ENCODE measurements at regions not wholly inside any gene's neighbourhood (a gene's known extent, or its start where the extent isn't known, plus 50 kb on each side); places are given as distances from the start of the nearest gene placed in this dataset.
A peak's percentile ranks its signal among the peaks of the same experiment; 100 is the strongest.

DNA sequence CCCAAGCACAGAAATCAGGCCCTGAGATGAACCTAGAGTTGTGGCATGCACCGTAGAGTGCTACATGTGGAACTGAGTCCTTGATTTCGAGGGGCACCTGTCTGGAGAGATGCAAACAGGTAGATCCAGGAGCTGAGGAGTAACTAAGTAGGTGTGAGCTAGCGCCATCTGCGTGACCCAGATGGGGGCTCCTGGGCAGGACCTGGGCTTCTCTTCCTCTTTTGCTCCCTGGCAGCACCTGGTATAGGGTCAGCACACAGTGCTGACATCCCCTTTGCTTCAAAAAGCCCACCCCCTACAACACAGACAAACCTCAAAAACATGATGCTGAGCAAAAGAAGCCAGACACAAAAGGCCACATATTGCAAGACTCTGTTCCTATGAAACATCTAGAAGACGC, 65.8 kb downstream of the PITPNM2 start:
- H3K9me3 ChIP-seq, result no peaks in the 10 kb centered on the region
- no peaks in the 10 kb centered on the region for H3K36me3 ChIP-seq
- intact Hi-C loops (cut with DNase I), result no loop called here
- DNase-seq, result no peak
- ATAC-seq, result no peak
- H3K27me3 ChIP-seq, result no peaks in the 10 kb centered on the region
- H3K4me3 ChIP-seq, result no peak overlapping the region
- peaks cover 0 to 33% of the 10 kb centered on the region in 2 donors for H3K4me1 ChIP-seq
- no peak overlapping the region for H3K27ac ChIP-seq
- TF ChIP-seq, protein P1, sequence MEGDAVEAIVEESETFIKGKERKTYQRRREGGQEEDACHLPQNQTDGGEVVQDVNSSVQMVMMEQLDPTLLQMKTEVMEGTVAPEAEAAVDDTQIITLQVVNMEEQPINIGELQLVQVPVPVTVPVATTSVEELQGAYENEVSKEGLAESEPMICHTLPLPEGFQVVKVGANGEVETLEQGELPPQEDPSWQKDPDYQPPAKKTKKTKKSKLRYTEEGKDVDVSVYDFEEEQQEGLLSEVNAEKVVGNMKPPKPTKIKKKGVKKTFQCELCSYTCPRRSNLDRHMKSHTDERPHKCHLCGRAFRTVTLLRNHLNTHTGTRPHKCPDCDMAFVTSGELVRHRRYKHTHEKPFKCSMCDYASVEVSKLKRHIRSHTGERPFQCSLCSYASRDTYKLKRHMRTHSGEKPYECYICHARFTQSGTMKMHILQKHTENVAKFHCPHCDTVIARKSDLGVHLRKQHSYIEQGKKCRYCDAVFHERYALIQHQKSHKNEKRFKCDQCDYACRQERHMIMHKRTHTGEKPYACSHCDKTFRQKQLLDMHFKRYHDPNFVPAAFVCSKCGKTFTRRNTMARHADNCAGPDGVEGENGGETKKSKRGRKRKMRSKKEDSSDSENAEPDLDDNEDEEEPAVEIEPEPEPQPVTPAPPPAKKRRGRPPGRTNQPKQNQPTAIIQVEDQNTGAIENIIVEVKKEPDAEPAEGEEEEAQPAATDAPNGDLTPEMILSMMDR (IDR thresholded peaks at IDR 0.05), result no peak

GRCh38 chr12:123083661-123084571, 67.0 kb downstream of the PITPNM2 start:
- peaks cover 0 to 22% of the 10 kb centered on the region in 2 donors for H3K4me1 ChIP-seq
- H3K4me3 ChIP-seq, result no peak overlapping the region
- H3K9me3 ChIP-seq, result no peaks in the 10 kb centered on the region
- TF ChIP-seq, protein P1 (IDR thresholded peaks at IDR 0.05), result no peak
- DNase-seq (peak in 1 of 4 donors; percentile 41), ATAC-seq (no peak)
- intact Hi-C loops (cut with DNase I), result no loop called here
- no peaks in the 10 kb centered on the region for H3K27me3 ChIP-seq
- H3K36me3 ChIP-seq, result no peaks in the 10 kb centered on the region
- H3K27ac ChIP-seq, result no peak overlapping the region

GRCh38 chr12:123080634-123081033, 70.3 kb downstream of the PITPNM2 start:
- DNase-seq (peak in 1 of 4 donors; percentile 12), ATAC-seq (no peak)
- Histone ChIP-seq H3K4me1 (peaks cover 0 to 33% of the 10 kb centered on the region in 2 donors), H3K36me3 (no peaks in the 10 kb centered on the region), H3K4me3 (no peak overlapping the region), H3K27me3 (no peaks in the 10 kb centered on the region), H3K9me3 (no peaks in the 10 kb centered on the region), H3K27ac (no peak overlapping the region)
- intact Hi-C loops (cut with DNase I), result no loop called here
- TF ChIP-seq, protein P1 (IDR thresholded peaks at IDR 0.05), result no peak

DNA sequence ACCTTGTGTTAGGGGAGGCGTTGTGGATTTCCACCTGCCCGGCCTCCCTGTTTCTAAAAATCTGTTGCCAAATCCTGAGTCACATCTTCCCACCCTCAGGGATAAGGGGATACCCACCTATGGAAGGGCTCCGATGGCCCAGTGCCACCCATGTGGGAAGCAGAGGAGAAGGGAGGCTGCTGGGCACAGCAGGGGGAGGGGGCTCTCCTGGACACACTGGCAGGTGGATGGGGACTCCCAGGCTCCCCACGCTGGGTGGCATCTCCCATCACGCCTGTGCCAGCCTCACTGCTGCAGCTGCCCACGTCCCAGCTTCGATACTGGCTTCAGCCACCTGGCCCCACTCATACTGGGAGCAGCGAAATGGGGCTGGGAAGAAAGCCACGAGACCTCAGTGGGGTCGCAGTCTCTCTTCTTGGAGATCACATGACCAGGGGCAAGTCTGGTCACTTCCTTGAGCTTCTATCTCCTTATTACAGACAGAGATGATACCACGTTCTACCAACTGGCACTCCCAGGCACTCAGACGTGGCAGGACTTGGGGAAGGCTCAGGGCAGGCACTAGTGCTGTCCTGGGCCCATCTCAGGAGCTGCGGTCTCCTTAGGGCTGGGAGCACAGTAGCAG, 72.2 kb downstream of the PITPNM2 start:
- Histone ChIP-seq H3K4me1 (peaks cover 0 to 37% of the 10 kb centered on the region in 2 donors), H3K27ac (no peak overlapping the region), H3K4me3 (no peak overlapping the region), H3K27me3 (no peaks in the 10 kb centered on the region), H3K9me3 (no peaks in the 10 kb centered on the region), H3K36me3 (no peaks in the 10 kb centered on the region)
- intact Hi-C loops (cut with DNase I), result no loop called here
- TF ChIP-seq, protein P1 (IDR thresholded peaks at IDR 0.05), result no peak
- DNase-seq (no peak), ATAC-seq (no peak)

GRCh38 chr12:123078120-123078465, 72.8 kb downstream of the PITPNM2 start:
- Histone ChIP-seq H3K36me3 (no peaks in the 10 kb centered on the region), H3K27me3 (no peaks in the 10 kb centered on the region), H3K27ac (no peak overlapping the region), H3K4me1 (peaks cover 0 to 38% of the 10 kb centered on the region in 2 donors), H3K4me3 (no peak overlapping the region), H3K9me3 (no peaks in the 10 kb centered on the region)
- DNase-seq (peak in 1 of 4 donors; percentile 49), ATAC-seq (no peak)
- intact Hi-C loops (cut with DNase I), result no loop called here
- TF ChIP-seq, protein P1 (IDR thresholded peaks at IDR 0.05), result no peak
